IMR-90 (cell line): ENCODE measurements at regions not wholly inside any gene's neighbourhood (a gene's known extent, or its start where the extent isn't known, plus 50 kb on each side); places are given as distances from the start of the nearest gene placed in this dataset.

Experiments used
- ATAC-seq: fragments of 200-7000 bp; cut with Tn5 transposase; 2 replicates; pipeline ENCODE4 v1.9.1; 2020; ENCODE audit warnings: low read depth, mild to moderate bottlenecking, moderate library complexity
- BruUV-seq: library from RNA; stranded (reverse); fragments of 400-500 nt; replicated peaks from 2 replicates; lab custom pipeline; 2021; lab: Mats Ljungman, UMichigan
- CTCF ChIA-PET: fragments of 300-600 bp; formaldehyde crosslinking; extraction: SDS; loops from one replicate; lab custom pipeline; 2021; ENCODE audit warnings: antibody characterized with exemption; lab: Yijun Ruan, JAX
- POLR2A ChIA-PET: fragments of 300-600 bp; sonication (Branson Sonifier 250); formaldehyde crosslinking; loops from one replicate; lab custom pipeline; 2022; ENCODE audit warnings: antibody characterized with exemption; ENCODE audit not compliant: unreplicated experiment; lab: Charles Lee
- DNase-seq: peaks from one replicate; pipeline ENCODE4 v3.0.0; 2013
- H2AFZ ChIP-seq: replicated peaks from 2 replicates; pipeline ENCODE3; 2013; ENCODE audit warnings: low read length, mild to moderate bottlenecking; ENCODE audit not compliant: poor library complexity
- H2AK5ac ChIP-seq: 2 replicates; pipeline ENCODE4 v1.6.1; 2013; ENCODE audit warnings: low read depth, low read length, inconsistent platforms
- H2AK9ac ChIP-seq: replicated peaks from 2 replicates; pipeline ENCODE3; 2013; ENCODE audit warnings: mild to moderate bottlenecking, low read depth, low read length, moderate library complexity; ENCODE audit not compliant: poor library complexity
- H2BK120ac ChIP-seq: 2 replicates; pipeline ENCODE4 v1.6.1; 2013; ENCODE audit warnings: low read depth, low read length, inconsistent platforms
- H2BK15ac ChIP-seq: 3 replicates; pipeline ENCODE4 v1.6.1; 2013; ENCODE audit warnings: low read depth, low read length, inconsistent platforms
- H2BK20ac ChIP-seq: 2 replicates; pipeline ENCODE4 v1.6.1; 2013; ENCODE audit warnings: low read depth, mild to moderate bottlenecking, inconsistent platforms, low read length, moderate library complexity
- H2BK5ac ChIP-seq: 2 replicates; pipeline ENCODE4 v1.6.1; 2013; ENCODE audit warnings: mild to moderate bottlenecking, low read depth, low read length, inconsistent platforms; ENCODE audit not compliant: poor library complexity, severe bottlenecking
- H3K14ac ChIP-seq: replicated peaks from 2 replicates; pipeline ENCODE4 v1.6.1; 2013; ENCODE audit warnings: low read depth, low read length, inconsistent platforms
- H3K18ac ChIP-seq: 2 replicates; pipeline ENCODE4 v1.6.1; 2013; ENCODE audit warnings: low read depth, low read length, control low read depth
- H3K23ac ChIP-seq: 2 replicates; pipeline ENCODE4 v1.6.1; 2013; ENCODE audit warnings: low read depth, low read length, inconsistent platforms
- H3K27ac ChIP-seq: 2 replicates; pipeline ENCODE4 v1.5.1; 2013; ENCODE audit warnings: mild to moderate bottlenecking, control low read depth, low read length; ENCODE audit not compliant: insufficient read depth
- H3K27me3 ChIP-seq: 2 replicates; pipeline ENCODE4 v1.6.1; 2013; ENCODE audit warnings: low read length; ENCODE audit not compliant: control insufficient read depth, insufficient read depth
- H3K36me3 ChIP-seq: 2 replicates; pipeline ENCODE4 v1.6.1; 2013; ENCODE audit warnings: low read length, mixed read lengths; ENCODE audit not compliant: control insufficient read depth, insufficient read depth
- H3K4ac ChIP-seq: 2 replicates; pipeline ENCODE4 v1.6.1; 2013; ENCODE audit warnings: low read depth, low read length, inconsistent platforms
- H3K4me1 ChIP-seq: 2 replicates; pipeline ENCODE4 v1.6.1; 2013; ENCODE audit warnings: low read length, mixed read lengths; ENCODE audit not compliant: control insufficient read depth, insufficient read depth
- H3K4me2 ChIP-seq: 2 replicates; pipeline ENCODE4 v1.6.1; 2013; ENCODE audit warnings: low read depth, mild to moderate bottlenecking, control low read depth, low read length, moderate library complexity
- H3K4me3 ChIP-seq: 2 replicates; pipeline ENCODE4 v1.5.1; 2013; ENCODE audit warnings: low read depth, mild to moderate bottlenecking, control low read depth, low read length, moderate library complexity; ENCODE audit not compliant: insufficient read depth
- H3K56ac ChIP-seq: 2 replicates; pipeline ENCODE4 v1.6.1; 2013; ENCODE audit warnings: low read length, inconsistent platforms; ENCODE audit not compliant: insufficient read depth; ENCODE audit errors: extremely low read depth
- H3K79me1 ChIP-seq, 2 experiments: 2 replicates each; pipeline ENCODE4 v1.6.1; 2013; ENCODE audit warnings: low read length in 2 of 2, inconsistent platforms in 1 of 2, low read depth in 1 of 2
- H3K9ac ChIP-seq: 2 replicates; pipeline ENCODE4 v1.6.1; 2013; ENCODE audit warnings: low read depth, low read length, control low read depth
- H3K9me1 ChIP-seq: 2 replicates; pipeline ENCODE4 v1.6.1; 2013; ENCODE audit warnings: low read length, inconsistent platforms; ENCODE audit not compliant: insufficient read depth
- H3K9me3 ChIP-seq: 2 replicates; pipeline ENCODE4 v1.6.1; 2013; ENCODE audit warnings: low read length; ENCODE audit not compliant: control insufficient read depth, insufficient read depth
- H4K20me1 ChIP-seq: 2 replicates; pipeline ENCODE4 v1.6.1; 2013; ENCODE audit warnings: low read length, inconsistent platforms; ENCODE audit not compliant: insufficient read depth
- H4K5ac ChIP-seq: 2 replicates; pipeline ENCODE4 v1.6.1; 2013; ENCODE audit warnings: mild to moderate bottlenecking, low read depth, low read length, control low read depth
- H4K8ac ChIP-seq, 2 experiments: 2 replicates each; pipeline ENCODE4 v1.6.1; 2013; ENCODE audit warnings: low read depth in 2 of 2, low read length in 2 of 2, control low read depth in 1 of 2, inconsistent platforms in 1 of 2
- H4K91ac ChIP-seq: 2 replicates; pipeline ENCODE4 v1.6.1; 2013; ENCODE audit warnings: low read depth, low read length, inconsistent platforms; ENCODE audit not compliant: insufficient read depth
- BHLHE40 ChIP-seq: fragments of 150-350 bp; IDR thresholded peaks from 2 replicates; pipeline ENCODE4 v1.6.1; 2016; ENCODE audit warnings: mild to moderate bottlenecking, low read depth, low read length
- CEBPB ChIP-seq: IDR thresholded peaks from 2 replicates; pipeline ENCODE4 v1.6.1; 2012; ENCODE audit warnings: low read depth, low read length, improper control_type of control experiment
- CTCF ChIP-seq: conservative IDR thresholded peaks from 2 replicates; pipeline ENCODE4 v1.5.1; 2012; ENCODE audit warnings: mild to moderate bottlenecking, low read depth, low read length, improper control_type of control experiment
- ELK1 ChIP-seq: fragments of 150-350 bp; IDR thresholded peaks from 2 replicates; pipeline ENCODE4 v1.6.1; 2016; ENCODE audit warnings: low read depth, mild to moderate bottlenecking, low read length, moderate library complexity, borderline replicate concordance
- MAFK ChIP-seq: IDR thresholded peaks from 2 replicates; pipeline ENCODE4 v1.6.1; 2012; ENCODE audit warnings: low read depth, low read length, improper control_type of control experiment
- MXI1 ChIP-seq: IDR thresholded peaks from 2 replicates; pipeline ENCODE4 v1.6.1; 2012; ENCODE audit warnings: low read depth, mild to moderate bottlenecking, low read length, moderate library complexity, borderline replicate concordance
- RAD21 ChIP-seq: IDR thresholded peaks from 2 replicates; pipeline ENCODE4 v1.6.1; 2012; ENCODE audit warnings: low read length, improper control_type of control experiment
- SMC3 ChIP-seq: fragments of 150-350 bp; IDR thresholded peaks from 2 replicates; pipeline ENCODE4 v1.6.1; 2016; ENCODE audit warnings: low read depth, mild to moderate bottlenecking, antibody characterized with exemption, low read length, moderate library complexity
- WGBS, 2 experiments: methylation state at CpG; one replicate each; pipeline versions ENCODE4 v1.1.5 to v1.1.7; 2013; ENCODE audit warnings: missing lambda C conversion rate in 2 of 2; ENCODE audit not compliant: insufficient read length in 1 of 2; ENCODE audit errors: extremely low coverage in 2 of 2; 5-methylcytosine and 5-hydroxymethylcytosine counted together
- dilution Hi-C: fragments of 300-500 bp; cut with HindIII; formaldehyde crosslinking; loops from one replicate; pipeline ENCODE4 v1.14.3; 2018; ENCODE audit warnings: low sequenced_read_pairs; ENCODE audit not compliant: unreplicated experiment
- in situ Hi-C: fragments of 300-500 bp; cut with MboI; formaldehyde crosslinking; loops from 3 replicates; pipeline ENCODE4 v1.14.3; 2019; ENCODE audit warnings: low sequenced_read_pairs, inconsistent platforms, mixed read lengths
- intact Hi-C: fragments of 100-400 bp; cut with micrococcal nuclease; formaldehyde crosslinking; loops from 2 replicates; pipeline ENCODE4 v1.10.0; 2022

- dilution Hi-C loops, result no loop called here
- H3K79me1 ChIP-seq, result no peaks in the 10 kb centered on the region
- H3K23ac ChIP-seq, result no peak overlapping the region
- DNase-seq (no peak), ATAC-seq (no peak)
- no peaks in the 10 kb centered on the region for H3K9me3 ChIP-seq
- H3K4me3 ChIP-seq, result no peak overlapping the region
- no peak overlapping the region for H3K4me2 ChIP-seq
- H2BK5ac ChIP-seq, result no peak overlapping the region
- in situ Hi-C loops, result no loop called here
- TF ChIP-seq CTCF, result no peak
- TF ChIP-seq RAD21, result no peak
- no peak for TF ChIP-seq MAFK
- no peak for TF ChIP-seq SMC3
- TF ChIP-seq MXI1, result no peak
- TF ChIP-seq ELK1, result no peak
- TF ChIP-seq BHLHE40, result no peak
- TF ChIP-seq CEBPB, result no peak
- WGBS, 2 experiments, result no CpG with 5 or more reads among the region's 1 CpG
- no peak overlapping the region for H3K56ac ChIP-seq
- no peaks in the 10 kb centered on the region for H3K36me3 ChIP-seq
- no TSS peak for BruUV-seq
- no peak overlapping the region for H3K27ac ChIP-seq
- no peak overlapping the region for H3K14ac ChIP-seq
- no peaks in the 10 kb centered on the region for H4K20me1 ChIP-seq
- H3K4me1 ChIP-seq, result no peaks in the 10 kb centered on the region
- H2BK15ac ChIP-seq, result no peak overlapping the region
- no peak overlapping the region for H3K4ac ChIP-seq
- H3K27me3 ChIP-seq, result no peaks in the 10 kb centered on the region
- no peak overlapping the region for H2AFZ ChIP-seq
- no peak overlapping the region for H4K8ac ChIP-seq
- no peak overlapping the region for H2AK5ac ChIP-seq
- no peak overlapping the region for H3K18ac ChIP-seq
- intact Hi-C loops, result no loop called here
- no peak overlapping the region for H2AK9ac ChIP-seq
- ChIA-PET POLR2A (no interaction called here), CTCF (no interaction called here)
- no peak overlapping the region for H2BK120ac ChIP-seq
- no peak overlapping the region for H4K5ac ChIP-seq
- no peak overlapping the region for H4K91ac ChIP-seq
- H3K9ac ChIP-seq, result no peak overlapping the region
- no peaks in the 10 kb centered on the region for H3K9me1 ChIP-seq
- H2BK20ac ChIP-seq, result no peak overlapping the region
Measured at GRCh38 chr18:41734917-41735316, 220.1 kb upstream of the PIK3C3 start.
